ENCODE measurements at regions not wholly inside any gene's neighbourhood (a gene's known extent, or its start where the extent isn't known, plus 50 kb on each side); places are given as distances from the start of the nearest gene placed in this dataset.

- TF ChIP-seq CTCF (conservative IDR thresholded peaks at IDR 0.05; ENCODE audit: low read length) (no peak), EZH2phosphoT487 (IDR thresholded peaks at IDR 0.05; ENCODE audit: borderline replicate concordance, low read depth, low read length) (no peak)
Measured at GRCh38 chr1:103191327-103191726, 83.0 kb upstream of the COL11A1 start.

Measured in OCI-LY7 (cell line).